ENCODE measurements at regions not wholly inside any gene's neighbourhood (a gene's known extent, or its start where the extent isn't known, plus 50 kb on each side); places are given as distances from the start of the nearest gene placed in this dataset.

DNA sequence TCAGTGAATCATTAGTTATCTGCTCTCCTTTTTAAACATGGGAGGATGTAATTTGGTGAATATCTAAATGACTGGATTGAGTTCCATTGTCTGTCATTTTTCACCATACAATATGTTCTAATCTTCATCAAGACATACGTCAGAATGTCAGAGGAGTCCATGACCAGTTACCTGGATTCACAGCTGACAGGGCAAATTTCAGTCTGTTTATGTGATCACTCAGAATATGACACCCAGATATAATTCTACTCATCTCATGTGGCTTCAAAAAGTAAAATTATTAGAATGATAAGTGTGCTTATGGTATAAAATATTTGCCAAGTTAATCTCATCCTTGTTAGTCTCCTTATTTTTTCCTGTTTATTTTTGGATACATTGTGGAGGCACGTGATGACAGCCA, 150.2 kb downstream of the CDC14C start:
- Histone ChIP-seq H2AFZ (no peak overlapping the region), H3K4me3 (no peak overlapping the region), H4K20me1 (replicated peaks; ENCODE audit: insufficient read depth) (no peaks in the 10 kb centered on the region), H3K4me1 (ENCODE audit: insufficient read depth) (no peaks in the 10 kb centered on the region), H3K36me3 (ENCODE audit: insufficient read depth) (no peaks in the 10 kb centered on the region), H3K27me3 (ENCODE audit: insufficient read depth) (no peaks in the 10 kb centered on the region), H3K9me2 (ENCODE audit: insufficient read depth) (no peaks in the 10 kb centered on the region; the same call in 1 of the 2 replicates), H3K79me2 (replicated peaks; ENCODE audit: insufficient read depth) (no peaks in the 10 kb centered on the region), H3F3A (replicated peaks; ENCODE audit: low read depth) (no peaks in the 10 kb centered on the region), H3K27ac (ENCODE audit: low read depth) (no peak overlapping the region), H3K4me2 (no peak overlapping the region)
- Mint-ChIP-seq H3K27ac (no peak overlapping the region), H3K4me1 (no peaks in the 10 kb centered on the region), H3K4me3 (no peak overlapping the region), H3K9me3 (peaks cover 18% of the 10 kb centered on the region), H3K27me3 (ENCODE audit: insufficient read depth, low read depth, poor library complexity) (no peaks in the 10 kb centered on the region), H3K36me3 (ENCODE audit: low read depth) (peaks cover 19% of the 10 kb centered on the region)
- TF ChIP-seq EZH2 (IDR thresholded peaks at IDR 0.05; ENCODE audit: low read depth, unreplicated experiment) (no peak), POLR2AphosphoS5 (IDR thresholded peaks at IDR 0.05; ENCODE audit: low read depth) (no peak), JUNB (IDR thresholded peaks at IDR 0.05; ENCODE audit: unreplicated experiment) (no peak), NANOG (IDR thresholded peaks at IDR 0.05; ENCODE audit: borderline replicate concordance) (no peak), CREB1 (CRISPR knock-in tag; IDR thresholded peaks at IDR 0.05; ENCODE audit: low read depth) (no peak), STAT1 (IDR thresholded peaks at IDR 0.05; ENCODE audit: unreplicated experiment) (no peak), ZNF331 (CRISPR knock-in tag; IDR thresholded peaks at IDR 0.05; ENCODE audit: low read depth) (no peak), EZH2phosphoT487 (IDR thresholded peaks at IDR 0.05; ENCODE audit: unreplicated experiment) (no peak), ZNF114 (CRISPR knock-in tag; IDR thresholded peaks at IDR 0.05) (no peak)
- TF ChIP-seq, protein P1, sequence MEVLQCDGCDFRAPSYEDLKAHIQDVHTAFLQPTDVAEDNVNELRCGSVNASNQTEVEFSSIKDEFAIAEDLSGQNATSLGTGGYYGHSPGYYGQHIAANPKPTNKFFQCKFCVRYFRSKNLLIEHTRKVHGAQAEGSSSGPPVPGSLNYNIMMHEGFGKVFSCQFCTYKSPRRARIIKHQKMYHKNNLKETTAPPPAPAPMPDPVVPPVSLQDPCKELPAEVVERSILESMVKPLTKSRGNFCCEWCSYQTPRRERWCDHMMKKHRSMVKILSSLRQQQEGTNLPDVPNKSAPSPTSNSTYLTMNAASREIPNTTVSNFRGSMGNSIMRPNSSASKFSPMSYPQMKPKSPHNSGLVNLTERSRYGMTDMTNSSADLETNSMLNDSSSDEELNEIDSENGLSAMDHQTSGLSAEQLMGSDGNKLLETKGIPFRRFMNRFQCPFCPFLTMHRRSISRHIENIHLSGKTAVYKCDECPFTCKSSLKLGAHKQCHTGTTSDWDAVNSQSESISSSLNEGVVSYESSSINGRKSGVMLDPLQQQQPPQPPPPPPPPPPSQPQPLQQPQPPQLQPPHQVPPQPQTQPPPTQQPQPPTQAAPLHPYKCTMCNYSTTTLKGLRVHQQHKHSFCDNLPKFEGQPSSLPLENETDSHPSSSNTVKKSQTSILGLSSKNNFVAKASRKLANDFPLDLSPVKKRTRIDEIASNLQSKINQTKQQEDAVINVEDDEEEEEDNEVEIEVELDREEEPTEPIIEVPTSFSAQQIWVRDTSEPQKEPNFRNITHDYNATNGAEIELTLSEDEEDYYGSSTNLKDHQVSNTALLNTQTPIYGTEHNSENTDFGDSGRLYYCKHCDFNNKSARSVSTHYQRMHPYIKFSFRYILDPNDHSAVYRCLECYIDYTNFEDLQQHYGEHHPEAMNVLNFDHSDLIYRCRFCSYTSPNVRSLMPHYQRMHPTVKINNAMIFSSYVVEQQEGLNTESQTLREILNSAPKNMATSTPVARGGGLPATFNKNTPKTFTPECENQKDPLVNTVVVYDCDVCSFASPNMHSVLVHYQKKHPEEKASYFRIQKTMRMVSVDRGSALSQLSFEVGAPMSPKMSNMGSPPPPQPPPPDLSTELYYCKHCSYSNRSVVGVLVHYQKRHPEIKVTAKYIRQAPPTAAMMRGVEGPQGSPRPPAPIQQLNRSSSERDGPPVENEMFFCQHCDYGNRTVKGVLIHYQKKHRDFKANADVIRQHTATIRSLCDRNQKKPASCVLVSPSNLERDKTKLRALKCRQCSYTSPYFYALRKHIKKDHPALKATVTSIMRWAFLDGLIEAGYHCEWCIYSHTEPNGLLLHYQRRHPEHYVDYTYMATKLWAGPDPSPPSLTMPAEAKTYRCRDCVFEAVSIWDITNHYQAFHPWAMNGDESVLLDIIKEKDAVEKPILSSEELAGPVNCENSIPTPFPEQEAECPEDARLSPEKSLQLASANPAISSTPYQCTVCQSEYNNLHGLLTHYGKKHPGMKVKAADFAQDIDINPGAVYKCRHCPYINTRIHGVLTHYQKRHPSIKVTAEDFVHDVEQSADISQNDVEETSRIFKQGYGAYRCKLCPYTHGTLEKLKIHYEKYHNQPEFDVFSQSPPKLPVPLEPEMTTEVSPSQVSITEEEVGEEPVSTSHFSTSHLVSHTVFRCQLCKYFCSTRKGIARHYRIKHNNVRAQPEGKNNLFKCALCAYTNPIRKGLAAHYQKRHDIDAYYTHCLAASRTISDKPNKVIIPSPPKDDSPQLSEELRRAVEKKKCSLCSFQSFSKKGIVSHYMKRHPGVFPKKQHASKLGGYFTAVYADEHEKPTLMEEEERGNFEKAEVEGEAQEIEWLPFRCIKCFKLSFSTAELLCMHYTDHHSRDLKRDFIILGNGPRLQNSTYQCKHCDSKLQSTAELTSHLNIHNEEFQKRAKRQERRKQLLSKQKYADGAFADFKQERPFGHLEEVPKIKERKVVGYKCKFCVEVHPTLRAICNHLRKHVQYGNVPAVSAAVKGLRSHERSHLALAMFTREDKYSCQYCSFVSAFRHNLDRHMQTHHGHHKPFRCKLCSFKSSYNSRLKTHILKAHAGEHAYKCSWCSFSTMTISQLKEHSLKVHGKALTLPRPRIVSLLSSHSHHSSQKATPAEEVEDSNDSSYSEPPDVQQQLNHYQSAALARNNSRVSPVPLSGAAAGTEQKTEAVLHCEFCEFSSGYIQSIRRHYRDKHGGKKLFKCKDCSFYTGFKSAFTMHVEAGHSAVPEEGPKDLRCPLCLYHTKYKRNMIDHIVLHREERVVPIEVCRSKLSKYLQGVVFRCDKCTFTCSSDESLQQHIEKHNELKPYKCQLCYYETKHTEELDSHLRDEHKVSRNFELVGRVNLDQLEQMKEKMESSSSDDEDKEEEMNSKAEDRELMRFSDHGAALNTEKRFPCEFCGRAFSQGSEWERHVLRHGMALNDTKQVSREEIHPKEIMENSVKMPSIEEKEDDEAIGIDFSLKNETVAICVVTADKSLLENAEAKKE (CRISPR knock-in tag; IDR thresholded peaks at IDR 0.05) = no peak
- TF ChIP-seq, protein P2, sequence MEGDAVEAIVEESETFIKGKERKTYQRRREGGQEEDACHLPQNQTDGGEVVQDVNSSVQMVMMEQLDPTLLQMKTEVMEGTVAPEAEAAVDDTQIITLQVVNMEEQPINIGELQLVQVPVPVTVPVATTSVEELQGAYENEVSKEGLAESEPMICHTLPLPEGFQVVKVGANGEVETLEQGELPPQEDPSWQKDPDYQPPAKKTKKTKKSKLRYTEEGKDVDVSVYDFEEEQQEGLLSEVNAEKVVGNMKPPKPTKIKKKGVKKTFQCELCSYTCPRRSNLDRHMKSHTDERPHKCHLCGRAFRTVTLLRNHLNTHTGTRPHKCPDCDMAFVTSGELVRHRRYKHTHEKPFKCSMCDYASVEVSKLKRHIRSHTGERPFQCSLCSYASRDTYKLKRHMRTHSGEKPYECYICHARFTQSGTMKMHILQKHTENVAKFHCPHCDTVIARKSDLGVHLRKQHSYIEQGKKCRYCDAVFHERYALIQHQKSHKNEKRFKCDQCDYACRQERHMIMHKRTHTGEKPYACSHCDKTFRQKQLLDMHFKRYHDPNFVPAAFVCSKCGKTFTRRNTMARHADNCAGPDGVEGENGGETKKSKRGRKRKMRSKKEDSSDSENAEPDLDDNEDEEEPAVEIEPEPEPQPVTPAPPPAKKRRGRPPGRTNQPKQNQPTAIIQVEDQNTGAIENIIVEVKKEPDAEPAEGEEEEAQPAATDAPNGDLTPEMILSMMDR (conservative IDR thresholded peaks at IDR 0.05; ENCODE audit: low read depth in 2 of 2) = no peak
- TF ChIP-seq, protein P3, sequence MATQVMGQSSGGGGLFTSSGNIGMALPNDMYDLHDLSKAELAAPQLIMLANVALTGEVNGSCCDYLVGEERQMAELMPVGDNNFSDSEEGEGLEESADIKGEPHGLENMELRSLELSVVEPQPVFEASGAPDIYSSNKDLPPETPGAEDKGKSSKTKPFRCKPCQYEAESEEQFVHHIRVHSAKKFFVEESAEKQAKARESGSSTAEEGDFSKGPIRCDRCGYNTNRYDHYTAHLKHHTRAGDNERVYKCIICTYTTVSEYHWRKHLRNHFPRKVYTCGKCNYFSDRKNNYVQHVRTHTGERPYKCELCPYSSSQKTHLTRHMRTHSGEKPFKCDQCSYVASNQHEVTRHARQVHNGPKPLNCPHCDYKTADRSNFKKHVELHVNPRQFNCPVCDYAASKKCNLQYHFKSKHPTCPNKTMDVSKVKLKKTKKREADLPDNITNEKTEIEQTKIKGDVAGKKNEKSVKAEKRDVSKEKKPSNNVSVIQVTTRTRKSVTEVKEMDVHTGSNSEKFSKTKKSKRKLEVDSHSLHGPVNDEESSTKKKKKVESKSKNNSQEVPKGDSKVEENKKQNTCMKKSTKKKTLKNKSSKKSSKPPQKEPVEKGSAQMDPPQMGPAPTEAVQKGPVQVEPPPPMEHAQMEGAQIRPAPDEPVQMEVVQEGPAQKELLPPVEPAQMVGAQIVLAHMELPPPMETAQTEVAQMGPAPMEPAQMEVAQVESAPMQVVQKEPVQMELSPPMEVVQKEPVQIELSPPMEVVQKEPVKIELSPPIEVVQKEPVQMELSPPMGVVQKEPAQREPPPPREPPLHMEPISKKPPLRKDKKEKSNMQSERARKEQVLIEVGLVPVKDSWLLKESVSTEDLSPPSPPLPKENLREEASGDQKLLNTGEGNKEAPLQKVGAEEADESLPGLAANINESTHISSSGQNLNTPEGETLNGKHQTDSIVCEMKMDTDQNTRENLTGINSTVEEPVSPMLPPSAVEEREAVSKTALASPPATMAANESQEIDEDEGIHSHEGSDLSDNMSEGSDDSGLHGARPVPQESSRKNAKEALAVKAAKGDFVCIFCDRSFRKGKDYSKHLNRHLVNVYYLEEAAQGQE (IDR thresholded peaks at IDR 0.05; ENCODE audit: unreplicated experiment) = no peak
- TF ChIP-seq, protein P4, sequence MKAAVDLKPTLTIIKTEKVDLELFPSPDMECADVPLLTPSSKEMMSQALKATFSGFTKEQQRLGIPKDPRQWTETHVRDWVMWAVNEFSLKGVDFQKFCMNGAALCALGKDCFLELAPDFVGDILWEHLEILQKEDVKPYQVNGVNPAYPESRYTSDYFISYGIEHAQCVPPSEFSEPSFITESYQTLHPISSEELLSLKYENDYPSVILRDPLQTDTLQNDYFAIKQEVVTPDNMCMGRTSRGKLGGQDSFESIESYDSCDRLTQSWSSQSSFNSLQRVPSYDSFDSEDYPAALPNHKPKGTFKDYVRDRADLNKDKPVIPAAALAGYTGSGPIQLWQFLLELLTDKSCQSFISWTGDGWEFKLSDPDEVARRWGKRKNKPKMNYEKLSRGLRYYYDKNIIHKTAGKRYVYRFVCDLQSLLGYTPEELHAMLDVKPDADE (IDR thresholded peaks at IDR 0.05) = no peak
- no peak for DNase-seq (ENCODE audit: low spot score)
- no peak for ATAC-seq

Data from GM23338 (cell line).